ENCODE measurements at regions not wholly inside any gene's neighbourhood (a gene's known extent, or its start where the extent isn't known, plus 50 kb on each side); places are given as distances from the start of the nearest gene placed in this dataset.
"Not testable (repeated sequence)": the region's sequence is repeated elsewhere in the genome, so short reads cannot be mapped to it uniquely, and the experiment has no call there.

DNA sequence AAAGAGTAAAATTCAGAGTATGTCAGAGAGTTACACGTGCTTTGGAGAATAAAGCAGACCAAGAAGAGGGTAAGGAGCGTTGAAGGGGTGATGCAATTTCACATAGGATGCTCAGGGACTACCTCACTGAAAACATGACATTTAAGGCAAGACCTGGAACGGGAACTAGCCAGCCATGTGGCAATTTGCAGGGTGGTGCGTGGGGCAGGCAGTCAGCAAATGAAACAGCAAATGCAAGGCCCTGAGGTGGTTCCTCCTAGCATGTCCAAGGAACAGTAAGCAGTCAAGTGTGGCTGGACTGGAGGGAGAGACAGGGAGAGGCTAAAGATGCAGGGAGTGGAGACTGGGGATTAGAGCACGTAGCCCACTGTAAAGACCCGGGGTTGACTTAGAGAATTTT, 146.1 kb upstream of the LPP start:
- no peak for DNase-seq

DNA sequence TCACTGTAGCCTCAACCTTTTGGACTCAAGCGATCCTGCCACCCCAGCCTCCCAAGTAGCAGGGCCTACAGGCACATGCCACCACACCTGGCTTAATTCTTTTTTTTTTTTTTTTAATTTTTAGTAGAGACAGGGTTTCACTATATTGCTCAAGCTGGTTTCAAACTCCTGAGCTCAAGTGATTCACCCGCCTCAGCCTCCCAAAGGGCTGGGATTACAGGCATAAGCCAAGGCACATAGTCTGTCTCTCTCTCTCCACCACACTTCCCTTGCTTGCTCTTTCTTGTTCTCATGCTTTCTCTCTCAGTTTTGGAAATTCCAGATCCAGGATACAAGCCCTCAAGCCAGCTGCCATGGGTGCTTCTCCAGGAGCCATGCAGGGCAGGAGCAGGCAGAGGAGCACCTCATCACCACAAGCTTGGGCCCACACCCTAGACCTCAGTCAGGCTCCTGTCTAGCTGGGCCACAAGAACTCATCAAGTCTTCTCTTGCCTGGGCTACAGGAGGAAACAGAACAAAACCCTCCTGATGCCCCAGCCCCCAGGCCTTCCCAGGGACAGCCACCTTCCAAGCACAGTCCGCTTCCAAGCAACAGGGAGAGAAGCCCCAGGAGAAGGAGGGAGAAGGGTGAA, 145.3 kb upstream of the LPP start:
- no peak for DNase-seq

DNA sequence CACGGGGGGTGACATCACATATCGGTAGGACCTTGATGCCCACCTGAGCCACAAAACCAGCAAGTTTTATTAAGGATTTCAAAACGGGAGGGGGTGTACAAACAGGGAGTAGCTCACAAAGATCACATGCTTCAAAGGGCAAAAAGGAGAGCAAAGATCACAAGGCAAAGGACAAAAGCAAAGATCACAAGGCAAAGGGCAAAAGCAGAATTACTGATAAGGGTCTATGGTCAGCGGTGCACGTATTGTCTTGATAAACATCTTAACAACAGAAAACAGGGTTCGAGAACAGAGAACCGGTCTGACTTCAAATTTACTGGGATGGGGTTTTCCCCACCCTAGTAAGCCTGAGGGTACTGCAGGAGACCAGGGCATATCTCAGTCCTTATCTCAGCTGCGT, 143.5 kb upstream of the LPP start:
- no peak for DNase-seq

DNA sequence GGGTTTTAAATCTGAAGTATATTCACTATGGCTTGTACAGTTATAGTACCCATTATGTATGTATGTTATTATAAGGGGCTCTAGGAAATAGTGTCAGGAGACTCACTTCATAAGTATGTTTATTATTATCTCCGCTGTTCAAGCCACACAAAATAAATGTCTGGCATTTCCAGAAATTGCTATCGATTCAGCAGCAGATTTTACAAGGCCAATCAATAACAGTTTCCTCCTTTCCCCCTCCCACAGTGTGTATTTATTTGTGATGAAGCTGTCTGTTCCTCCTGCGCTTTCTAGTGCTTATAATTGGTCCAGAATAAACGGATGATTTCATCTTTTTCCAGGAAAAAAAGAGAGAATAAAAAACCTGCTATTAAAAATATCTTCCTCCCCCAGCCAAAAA, 134.2 kb upstream of the LPP start:
- no peak for DNase-seq

DNA sequence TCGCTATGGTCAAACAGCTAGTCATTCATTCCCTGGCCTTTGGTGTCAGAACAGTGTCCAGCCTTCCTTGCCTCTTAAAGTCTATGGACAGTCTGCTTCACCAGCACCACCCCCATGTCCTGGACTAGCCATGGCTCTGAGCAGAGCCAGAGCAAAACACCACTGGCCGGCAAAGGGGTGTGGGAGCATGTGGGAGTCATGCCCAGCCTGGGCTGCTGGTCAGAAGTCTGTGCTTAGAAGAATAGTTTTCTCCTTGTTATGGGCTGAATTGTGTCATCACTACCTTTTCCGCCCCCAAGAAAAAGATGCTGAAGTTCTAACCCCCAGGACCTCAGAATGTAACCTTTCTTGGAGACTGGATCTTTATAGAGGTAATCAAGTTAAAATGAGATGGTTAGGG, 132.9 kb upstream of the LPP start:
- DNase-seq = no peak

DNA sequence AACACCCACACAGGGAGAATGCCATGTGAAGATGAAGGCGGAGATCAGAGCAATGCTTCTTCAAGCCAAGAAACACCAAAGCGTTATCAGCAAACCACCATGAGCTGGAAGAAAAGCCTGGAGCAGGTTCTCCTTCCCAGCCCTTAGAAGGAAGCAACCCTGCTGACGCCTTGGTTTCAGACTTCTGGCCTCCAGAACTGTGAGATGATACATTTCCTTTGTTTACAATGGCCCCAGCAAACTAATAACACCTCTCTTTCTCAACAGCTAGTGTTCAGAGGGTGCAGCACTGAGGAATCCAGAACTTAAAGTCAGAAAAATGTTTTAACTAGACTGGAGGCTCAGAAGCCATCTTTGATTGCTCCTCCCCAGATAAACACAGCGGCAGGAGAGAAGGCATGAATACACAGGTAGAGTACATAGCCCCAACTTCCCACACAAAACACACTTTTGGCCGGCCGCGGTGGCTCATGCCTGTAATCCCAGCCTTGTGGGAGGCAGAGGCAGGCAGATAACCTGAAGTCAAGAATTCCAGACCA, 132.4 kb upstream of the LPP start:
- no peak for DNase-seq

DNA sequence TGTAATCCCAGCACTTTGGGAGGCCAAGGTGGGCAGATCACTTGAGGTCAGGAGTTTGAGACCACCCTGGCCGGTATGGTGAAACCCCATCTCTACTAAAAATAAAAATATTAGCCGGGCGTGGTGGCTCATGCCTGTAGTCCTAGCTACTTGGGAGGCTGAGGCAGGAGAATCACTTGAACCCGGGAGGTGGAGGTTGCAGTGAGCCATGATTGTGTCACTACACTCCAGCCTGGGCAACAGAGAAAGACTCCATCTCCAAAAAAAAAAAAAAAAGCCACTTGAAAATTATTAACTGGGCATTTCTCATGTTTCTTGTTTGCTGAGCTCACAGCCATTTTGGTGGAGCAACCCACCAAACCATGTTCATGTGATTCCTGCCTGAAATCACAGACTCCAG, 131.1 kb upstream of the LPP start:
- DNase-seq = not testable (repeated sequence)

DNA sequence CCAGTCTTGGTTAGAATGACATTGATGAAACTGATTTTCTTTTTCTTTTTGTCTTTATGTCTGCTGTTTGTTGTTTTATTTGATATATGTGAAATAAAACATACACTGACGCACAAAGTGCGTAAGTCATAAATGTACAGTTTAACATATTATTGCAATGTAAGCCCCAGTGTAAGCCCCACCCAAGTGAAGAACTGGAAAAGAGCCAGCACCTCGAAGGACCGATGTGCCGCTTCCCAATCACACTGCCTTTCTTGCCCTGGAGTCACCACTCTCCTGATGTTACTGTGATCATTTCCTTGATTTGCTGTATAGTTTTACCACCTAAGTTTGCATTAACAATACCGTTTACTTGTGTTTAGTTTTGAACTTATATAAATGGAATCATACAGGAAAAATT, 128.4 kb upstream of the LPP start:
- DNase-seq = no peak

DNA sequence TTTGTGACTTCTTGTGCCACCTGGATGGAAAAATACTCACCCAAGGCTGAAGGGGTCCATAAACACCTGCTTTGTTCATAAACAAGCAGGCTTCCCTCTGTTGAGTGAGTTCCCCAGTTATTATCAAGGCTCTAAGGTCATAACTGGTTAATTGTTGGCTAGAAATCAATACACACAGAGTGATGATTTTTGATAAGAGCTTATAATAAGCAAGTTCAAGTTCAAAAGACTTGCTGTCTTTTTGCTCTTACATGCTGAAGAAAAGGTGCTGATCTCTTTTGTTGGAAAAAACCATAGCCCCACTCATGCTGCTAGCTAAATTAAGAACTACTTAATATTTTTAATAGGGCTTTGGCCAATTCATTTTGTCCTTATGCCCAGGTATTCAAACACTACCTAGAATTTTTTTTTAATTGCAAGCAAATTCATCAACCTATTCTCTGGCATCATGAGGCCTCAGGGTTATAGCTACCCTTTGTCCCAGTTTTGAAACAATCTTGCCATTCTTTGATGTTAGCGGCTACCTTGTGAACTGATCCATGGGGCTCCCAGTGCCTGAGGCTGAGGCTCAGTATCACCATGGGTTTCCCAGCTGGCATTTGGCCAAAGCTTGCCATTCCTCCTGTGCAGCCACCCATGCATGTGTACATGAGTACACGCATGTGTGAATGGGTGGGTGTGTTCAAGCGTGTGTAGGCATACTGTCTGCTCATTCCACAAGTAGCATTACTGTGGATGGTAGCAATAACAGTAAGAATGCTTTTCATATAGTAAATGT, 127.6 kb upstream of the LPP start:
- DNase-seq = no peak

DNA sequence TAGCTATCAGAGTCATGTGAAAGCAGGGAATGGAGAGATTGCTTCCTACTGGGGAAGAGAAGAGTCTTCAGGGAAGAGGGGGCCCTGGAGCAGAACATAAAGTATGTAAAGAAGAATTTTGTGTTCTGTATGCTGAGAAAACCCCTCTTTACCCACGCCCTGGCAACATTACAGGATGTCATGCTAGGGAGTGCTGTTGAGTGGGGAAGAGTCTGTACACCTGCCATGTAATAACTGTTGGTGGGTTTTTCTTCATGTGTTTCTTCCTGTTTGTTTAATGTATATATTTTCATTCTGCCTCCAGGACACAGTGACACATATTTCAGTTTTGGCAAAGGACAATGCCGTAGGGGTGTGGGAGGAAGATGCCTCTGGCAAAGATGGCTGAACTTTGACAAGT, 122.8 kb upstream of the LPP start:
- no peak for DNase-seq

DNA sequence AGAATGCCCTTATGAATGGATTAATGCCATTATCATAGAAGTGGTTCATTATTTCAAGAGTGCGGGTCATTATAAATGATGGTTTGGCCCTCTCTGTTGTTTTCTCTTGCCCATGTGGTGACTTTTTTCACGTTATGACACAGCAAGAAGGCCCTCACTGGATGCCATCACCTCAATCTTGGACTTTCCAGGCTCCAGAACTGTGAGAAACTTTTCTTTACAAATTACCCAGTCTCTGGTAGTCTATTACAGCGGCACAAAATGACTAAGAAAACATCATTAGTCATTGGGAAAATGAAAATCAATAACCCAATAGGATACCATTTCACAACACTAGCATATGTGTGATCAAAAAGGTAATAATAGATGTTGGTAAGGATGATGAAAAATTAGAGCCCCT, 119.0 kb upstream of the LPP start:
- DNase-seq = no peak

DNA sequence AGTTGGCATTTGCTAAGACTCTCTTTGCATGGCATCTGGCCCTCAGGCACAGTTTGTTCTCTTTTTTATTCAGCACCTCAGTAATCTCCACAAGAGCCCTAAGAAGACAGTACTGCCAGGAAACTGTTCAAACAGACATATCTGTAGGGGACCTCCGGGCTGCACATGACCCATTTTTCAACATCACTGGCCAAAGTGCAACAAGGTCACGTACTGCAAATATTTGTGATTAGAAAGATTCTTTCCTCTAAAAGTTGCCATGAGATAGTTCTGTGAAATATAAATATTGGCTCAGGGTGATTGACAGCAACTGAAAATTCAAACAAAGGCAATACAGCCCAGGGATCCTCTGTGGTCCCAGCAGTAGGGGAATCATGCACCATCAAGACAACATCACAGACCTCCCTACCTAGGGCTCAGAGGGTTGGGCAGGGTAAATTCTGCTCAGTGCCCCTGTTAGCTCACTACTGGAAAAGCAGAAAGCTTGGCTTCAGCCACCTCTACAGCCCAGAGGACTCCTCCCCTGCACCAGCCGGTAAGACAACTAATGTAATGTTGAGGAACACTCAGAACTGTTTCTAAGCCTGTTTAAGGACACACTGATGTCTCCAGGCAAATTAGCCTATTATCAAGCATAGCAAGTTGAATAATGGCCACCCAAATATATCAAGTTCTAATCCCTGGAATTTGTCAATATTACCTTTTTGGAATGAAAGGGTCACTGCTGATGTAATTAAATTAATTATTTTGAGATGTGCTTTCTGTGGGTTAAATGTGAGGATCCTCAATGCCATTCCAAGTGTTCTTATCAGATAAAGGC, 117.4 kb upstream of the LPP start:
- no peak for DNase-seq

DNA sequence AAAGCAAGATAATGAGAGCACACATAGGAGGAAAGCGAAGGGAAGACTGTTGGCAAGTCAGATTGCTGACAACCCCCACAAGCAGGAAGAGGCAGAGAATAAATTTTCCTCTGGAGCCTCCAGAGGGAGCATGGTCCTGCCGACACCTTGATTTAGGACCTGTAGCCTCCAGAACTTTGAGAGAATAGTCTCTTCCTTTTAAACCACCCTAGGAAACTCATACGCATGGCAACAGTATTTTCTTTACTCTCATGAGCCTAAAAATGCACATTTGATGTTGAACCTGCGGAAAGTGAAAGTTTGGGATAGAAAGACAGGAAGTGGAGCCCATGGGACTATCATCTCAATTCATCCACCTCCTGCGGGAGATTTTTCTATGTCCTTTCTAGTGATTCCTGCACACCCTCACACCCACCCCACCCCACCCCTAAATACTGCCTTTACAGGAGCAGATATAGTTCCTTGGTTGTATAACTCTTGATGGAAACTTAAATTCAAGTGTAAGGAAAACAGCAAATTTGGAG, 116.7 kb upstream of the LPP start:
- DNase-seq = no peak

DNA sequence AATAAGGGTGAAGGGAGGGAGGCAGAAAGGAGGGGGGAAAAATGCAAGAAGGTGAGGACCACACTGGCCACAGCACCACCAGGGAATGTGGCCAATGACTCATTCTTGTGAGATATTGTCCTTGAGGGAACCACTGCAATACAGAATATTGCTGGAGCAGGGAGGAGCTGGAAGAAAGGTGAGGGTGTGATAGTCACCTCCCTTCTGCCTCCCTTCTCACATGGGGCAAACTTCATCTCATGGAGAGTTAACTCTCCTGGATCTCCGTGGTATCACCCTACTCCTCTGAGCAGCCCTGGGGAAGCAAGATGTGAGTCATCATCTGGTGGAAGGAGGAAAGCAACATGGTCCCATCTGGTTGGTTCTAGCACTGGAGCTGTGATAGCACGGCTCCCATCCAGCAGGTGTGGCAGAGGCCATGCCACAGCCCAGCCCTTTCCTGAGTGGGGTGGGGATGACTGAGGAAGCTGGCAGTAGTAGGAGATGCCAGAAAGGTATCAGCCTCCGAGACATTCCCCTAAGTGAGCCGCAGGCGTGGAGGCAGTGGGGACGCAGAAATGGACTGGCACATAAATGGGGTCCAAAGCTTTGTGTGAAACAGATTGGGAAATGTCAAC, 115.9 kb upstream of the LPP start:
- no peak for DNase-seq

DNA sequence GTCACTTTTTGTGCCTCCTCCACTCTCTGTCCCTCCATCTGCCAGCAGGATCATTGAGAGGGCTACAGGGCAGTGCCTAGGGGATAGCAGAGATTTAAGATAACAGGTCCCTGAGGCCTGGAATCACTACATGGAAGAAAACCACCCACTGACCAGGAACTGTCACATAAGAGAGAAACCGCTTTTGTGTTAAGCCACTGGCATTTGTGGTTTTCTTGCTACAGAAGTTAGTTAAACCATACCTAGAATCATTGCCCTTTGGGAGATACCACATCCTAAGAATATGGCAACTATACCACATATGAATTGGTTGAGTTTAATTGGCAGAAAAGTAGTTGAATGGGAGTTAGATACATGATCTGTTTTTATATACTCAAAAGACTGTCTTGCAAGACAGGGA, 112.8 kb upstream of the LPP start:
- DNase-seq = no peak

DNA sequence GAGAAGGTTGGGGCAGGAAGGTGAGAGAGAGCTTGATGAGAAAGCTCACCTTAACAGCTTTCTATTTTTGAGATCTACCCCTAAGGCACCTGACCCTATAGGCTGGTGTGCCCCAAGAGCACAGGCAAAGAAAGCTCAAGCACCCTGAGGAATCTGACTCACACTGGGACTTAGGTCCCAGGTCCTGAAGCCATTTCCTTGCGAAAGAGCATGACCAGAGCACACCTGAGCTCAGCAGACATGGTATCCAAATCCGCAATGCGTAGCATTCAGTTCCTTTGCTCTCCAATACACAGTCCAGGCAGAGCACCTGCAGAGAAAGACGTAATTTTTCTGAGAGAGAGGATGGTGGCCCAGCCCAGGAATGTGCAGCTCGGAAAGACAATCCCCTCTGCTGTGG, 112.1 kb upstream of the LPP start:
- no peak for DNase-seq

DNA sequence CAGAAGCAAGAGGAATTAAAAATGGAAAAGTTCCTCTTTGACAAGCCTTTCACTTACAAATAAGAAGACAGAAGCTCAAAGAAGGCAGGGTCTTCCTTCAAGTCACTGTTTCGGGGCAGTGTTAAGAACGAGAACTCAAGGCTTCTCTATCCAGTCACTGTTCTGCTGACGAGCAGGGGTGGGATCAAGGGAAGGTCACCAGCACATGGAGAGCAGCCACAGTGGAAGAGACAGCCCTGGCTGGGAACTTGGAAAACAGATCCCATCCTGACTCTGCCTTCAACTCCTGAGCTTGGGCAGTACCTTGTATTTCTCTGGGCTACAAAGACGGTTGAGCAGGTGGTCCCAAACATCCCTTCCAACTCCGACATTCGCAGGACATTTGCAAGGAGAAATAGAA, 111.5 kb upstream of the LPP start:
- no peak for DNase-seq

DNA sequence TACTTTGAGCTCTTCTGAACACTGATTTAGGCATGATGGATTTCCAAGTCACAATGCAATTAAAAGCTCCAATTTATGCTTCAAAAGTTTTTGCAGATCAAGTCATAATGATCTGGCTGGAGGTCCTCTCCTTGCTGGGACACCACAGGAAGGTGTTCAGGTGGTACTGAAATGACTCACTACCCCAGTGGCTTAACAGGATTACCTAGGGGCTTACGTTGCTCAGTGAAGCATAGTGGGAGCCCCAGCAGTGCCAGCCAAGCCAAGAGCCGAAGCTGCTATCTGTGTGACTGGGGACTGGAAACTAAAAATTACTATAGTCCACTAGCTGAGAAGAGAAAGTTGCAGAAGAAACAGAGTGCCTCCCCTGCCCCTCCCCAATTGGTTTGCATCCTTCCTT, 110.1 kb upstream of the LPP start:
- no peak for DNase-seq

DNA sequence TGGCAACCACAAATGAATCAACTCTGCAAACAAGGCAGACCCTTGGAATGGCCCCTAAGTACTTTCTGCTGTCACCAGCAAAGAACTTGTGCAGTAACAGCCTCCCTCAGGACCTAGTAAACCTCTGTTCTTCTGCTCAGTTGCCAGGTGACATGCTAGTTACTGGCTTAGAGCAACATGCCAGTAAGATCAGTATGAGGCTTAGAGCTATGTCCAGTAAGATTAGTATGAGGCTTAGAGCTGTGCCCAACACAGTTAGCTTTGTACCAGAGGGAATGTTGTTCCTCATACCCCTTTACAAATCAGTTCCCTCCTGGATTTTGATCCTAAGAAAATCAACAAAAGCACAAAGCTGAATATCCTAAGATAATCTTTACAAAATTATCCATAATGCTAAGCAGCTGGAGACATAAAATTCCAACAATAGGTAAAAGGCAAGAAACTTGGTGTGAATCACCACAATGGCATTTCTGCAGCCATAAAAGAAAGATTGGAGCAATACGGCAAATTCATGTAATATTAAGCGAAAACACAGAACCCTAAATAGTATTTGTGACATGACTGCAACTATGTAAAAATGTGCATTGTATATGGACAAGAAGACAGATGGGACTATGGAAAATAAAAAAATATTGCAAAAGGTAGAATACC, 107.3 kb upstream of the LPP start:
- no peak for DNase-seq

DNA sequence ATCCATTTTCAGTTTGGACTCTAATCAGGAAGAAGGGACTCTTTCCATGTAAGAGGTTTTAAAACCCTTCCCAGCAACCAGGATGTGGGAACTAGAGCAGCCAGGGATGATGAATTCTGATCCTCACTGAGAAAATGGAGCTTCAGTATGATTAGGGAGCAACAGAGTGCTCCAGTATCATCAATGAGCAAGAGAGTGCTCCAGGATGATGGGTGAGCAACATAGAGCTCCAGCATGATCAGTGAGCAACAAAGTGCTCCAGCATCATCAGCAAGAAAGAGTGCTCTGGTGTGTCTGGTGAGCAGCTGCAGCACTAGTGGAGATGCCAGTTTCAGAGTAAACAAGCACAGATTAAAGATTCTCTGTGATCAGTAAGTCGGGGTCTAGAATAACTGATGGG, 106.4 kb upstream of the LPP start:
- DNase-seq = no peak

DNA sequence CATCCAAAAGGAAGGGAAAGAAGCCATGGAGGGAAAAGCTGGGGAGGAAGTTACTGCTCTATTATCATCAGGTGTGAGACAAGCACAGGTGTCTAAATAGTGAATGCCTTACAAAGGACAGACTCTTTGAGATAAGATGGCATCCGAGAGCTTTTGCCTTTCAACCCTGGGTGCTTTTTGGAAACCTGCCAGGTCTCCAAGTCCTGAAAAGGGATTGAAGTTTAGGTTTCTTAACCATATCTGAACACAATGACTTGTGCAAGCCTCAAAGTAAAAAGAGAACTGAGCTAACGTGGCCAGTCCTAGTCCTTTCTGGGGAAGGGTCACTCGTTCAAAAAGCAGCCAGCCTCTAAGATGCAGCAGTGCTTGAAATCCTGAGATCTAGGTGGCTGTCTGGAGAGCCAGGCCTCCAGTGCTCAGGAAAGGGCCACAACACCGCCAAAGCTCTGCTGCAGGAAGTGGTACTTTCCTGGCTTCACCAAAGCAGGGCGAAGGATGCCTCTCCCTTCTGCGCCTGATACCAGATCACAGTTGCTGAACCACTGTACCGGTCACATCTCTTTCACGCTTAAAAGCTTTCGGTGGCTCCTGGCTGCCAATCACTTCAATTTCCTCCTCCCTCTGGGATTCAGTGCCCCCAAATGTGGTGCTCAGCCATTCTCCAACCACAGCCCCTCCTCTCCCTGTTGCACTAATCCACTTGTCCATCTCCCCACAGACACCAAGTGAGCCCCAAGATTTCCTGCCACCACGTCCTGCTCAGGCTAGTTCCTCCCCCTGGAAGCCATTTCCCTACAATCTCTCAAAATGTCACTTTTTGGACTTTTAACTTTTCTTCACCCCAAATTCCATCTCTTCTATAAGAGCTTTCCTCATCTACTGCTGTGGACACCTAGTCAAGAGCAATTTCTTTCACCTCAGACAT, 104.1 kb upstream of the LPP start:
- DNase-seq = no peak

DNA sequence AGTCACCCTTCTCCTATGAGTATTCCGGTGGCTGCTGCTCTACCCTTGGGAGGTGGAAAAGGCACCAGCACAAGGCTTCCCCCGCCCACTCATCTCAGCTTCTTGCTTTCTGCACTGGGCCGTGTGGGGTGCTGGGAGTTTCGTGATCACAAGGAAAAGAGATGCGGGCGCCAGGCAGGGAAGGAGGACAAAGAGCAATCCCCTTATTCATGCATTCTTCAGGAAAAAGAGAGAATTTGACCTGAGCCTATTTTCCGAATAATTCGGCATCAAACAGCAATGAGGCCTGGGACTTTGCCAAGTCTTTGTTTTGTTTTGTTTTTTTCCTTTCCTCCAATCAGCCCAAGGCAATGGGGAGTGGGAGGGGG, 102.2 kb upstream of the LPP start:
- no peak for DNase-seq
